ENCODE measurements at regions not wholly inside any gene's neighbourhood (a gene's known extent, or its start where the extent isn't known, plus 50 kb on each side); places are given as distances from the start of the nearest gene placed in this dataset.

- Histone ChIP-seq H3F3A (ENCODE audit: insufficient read depth, low read depth) (no peaks in the 10 kb centered on the region), H3K4me1 (replicated peaks; ENCODE audit: insufficient read depth) (no peaks in the 10 kb centered on the region), H3K79me2 (ENCODE audit: low read depth) (no peaks in the 10 kb centered on the region), H3K4me3 (no peak overlapping the region), H4K20me1 (ENCODE audit: insufficient read depth) (no peaks in the 10 kb centered on the region), H3K36me3 (ENCODE audit: low read depth) (no peaks in the 10 kb centered on the region), H3K4me2 (no peak overlapping the region), H3K9me3 (ENCODE audit: insufficient read depth, low read depth) (no peaks in the 10 kb centered on the region), H3K27me3 (ENCODE audit: insufficient read depth, low read depth) (peaks cover 3% of the 10 kb centered on the region), H3K27ac (no peak overlapping the region), H3K9me2 (ENCODE audit: insufficient read depth) (no peaks in the 10 kb centered on the region), H2AFZ (no peak overlapping the region)
- TF ChIP-seq EZH2 (IDR thresholded peaks at IDR 0.05; ENCODE audit: low read depth) (no peak), CTCF (conservative IDR thresholded peaks at IDR 0.05) (no peak)
- ChIA-PET POLR2A (ENCODE audit: unreplicated experiment) (no interaction called here), CTCF (no interaction called here)
- BruUV-seq (replicated peaks): no TSS peak
- no peak for DNase-seq
- intact Hi-C loops (cut with micrococcal nuclease; ENCODE audit: unreplicated experiment): no loop called here
These were observed 168.3 kb upstream of the TNP1 start for GRCh38 chr2:217028128-217028527.

DNA sequence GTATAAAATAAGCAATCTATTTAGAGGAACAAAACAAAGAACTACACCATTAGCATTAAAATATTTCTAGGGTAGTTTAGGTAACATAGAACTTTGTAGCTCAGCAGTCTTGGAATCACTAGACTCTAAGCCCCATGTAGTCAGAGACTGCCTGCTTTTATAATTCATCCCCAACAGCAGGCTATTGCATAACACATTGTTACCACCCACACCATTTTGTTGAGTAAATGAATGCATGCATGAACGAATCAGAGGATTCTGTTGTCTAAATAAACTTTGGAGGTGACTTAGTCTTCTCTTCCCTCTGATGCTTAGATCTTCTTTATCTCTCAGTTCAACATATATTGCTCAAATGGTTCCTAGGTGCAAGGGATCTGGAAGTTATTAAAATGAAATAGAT, 167.6 kb upstream of the TNP1 start:
- intact Hi-C loops (cut with micrococcal nuclease; ENCODE audit: unreplicated experiment): no loop called here
- Histone ChIP-seq H3K27ac (no peak overlapping the region), H2AFZ (no peak overlapping the region), H3K4me1 (replicated peaks; ENCODE audit: insufficient read depth) (no peaks in the 10 kb centered on the region), H3K4me3 (no peak overlapping the region), H3K9me3 (ENCODE audit: insufficient read depth, low read depth) (no peaks in the 10 kb centered on the region), H3F3A (ENCODE audit: insufficient read depth, low read depth) (no peaks in the 10 kb centered on the region), H3K36me3 (ENCODE audit: low read depth) (no peaks in the 10 kb centered on the region), H3K79me2 (ENCODE audit: low read depth) (no peaks in the 10 kb centered on the region), H4K20me1 (ENCODE audit: insufficient read depth) (no peaks in the 10 kb centered on the region), H3K4me2 (no peak overlapping the region), H3K27me3 (ENCODE audit: insufficient read depth, low read depth) (peaks cover 3% of the 10 kb centered on the region), H3K9me2 (ENCODE audit: insufficient read depth) (no peaks in the 10 kb centered on the region)
- POLR2A ChIA-PET (ENCODE audit: unreplicated experiment): no interaction called here
- TF ChIP-seq CTCF (conservative IDR thresholded peaks at IDR 0.05): no peak
- no peak for TF ChIP-seq EZH2 (IDR thresholded peaks at IDR 0.05; ENCODE audit: low read depth)
- CTCF ChIA-PET: no interaction called here
- DNase-seq: no peak
- no TSS peak for BruUV-seq (replicated peaks)

- H4K20me1 ChIP-seq (ENCODE audit: insufficient read depth): no peaks in the 10 kb centered on the region
- no peaks in the 10 kb centered on the region for H3K9me3 ChIP-seq (ENCODE audit: insufficient read depth, low read depth)
- H3K4me2 ChIP-seq: no peak overlapping the region
- H3K79me2 ChIP-seq (ENCODE audit: low read depth): no peaks in the 10 kb centered on the region
- no peak overlapping the region for H3K4me3 ChIP-seq
- H3K4me1 ChIP-seq (replicated peaks; ENCODE audit: insufficient read depth): no peaks in the 10 kb centered on the region
- no peak overlapping the region for H3K27ac ChIP-seq
- no TSS peak for BruUV-seq (replicated peaks)
- DNase-seq: no peak
- no peaks in the 10 kb centered on the region for H3K36me3 ChIP-seq (ENCODE audit: low read depth)
- no peaks in the 10 kb centered on the region for H3F3A ChIP-seq (ENCODE audit: insufficient read depth, low read depth)
- peaks cover 3% of the 10 kb centered on the region; the same call in 1 of the 2 replicates for H3K27me3 ChIP-seq (ENCODE audit: insufficient read depth, low read depth)
- H2AFZ ChIP-seq: no peak overlapping the region
- intact Hi-C loops (cut with micrococcal nuclease; ENCODE audit: unreplicated experiment): no loop called here
- TF ChIP-seq CTCF (conservative IDR thresholded peaks at IDR 0.05) (no peak), EZH2 (IDR thresholded peaks at IDR 0.05; ENCODE audit: low read depth) (no peak)
- ChIA-PET POLR2A (ENCODE audit: unreplicated experiment) (no interaction called here), CTCF (no interaction called here)
- no peaks in the 10 kb centered on the region for H3K9me2 ChIP-seq (ENCODE audit: insufficient read depth)
These were observed 166.7 kb upstream of the TNP1 start for GRCh38 chr2:217026569-217026968.

All from PC-9 (cell line).